HEK293T (cell line): ENCODE measurements at regions not wholly inside any gene's neighbourhood (a gene's known extent, or its start where the extent isn't known, plus 50 kb on each side); places are given as distances from the start of the nearest gene placed in this dataset.

ENCODE experiments used
- ARNT ChIP-seq: fragments of 450-650 bp; IDR thresholded peaks from 2 replicates; pipeline ENCODE4 v1.6.1; 2017; ENCODE audit warnings: mild to moderate bottlenecking
- BHLHE40 ChIP-seq: fragments of 450-650 bp; IDR thresholded peaks from 2 replicates; pipeline ENCODE4 v1.6.1; 2016; ENCODE audit warnings: mild to moderate bottlenecking, moderate library complexity, borderline replicate concordance
- FOXA1 ChIP-seq: fragments of 450-650 bp; IDR thresholded peaks from 2 replicates; pipeline ENCODE4 v1.6.1; 2016; ENCODE audit warnings: mild to moderate bottlenecking
- FOXM1 ChIP-seq: fragments of 450-650 bp; IDR thresholded peaks from 2 replicates; pipeline ENCODE4 v1.6.1; 2017; ENCODE audit warnings: mild to moderate bottlenecking, borderline replicate concordance
- HDGF ChIP-seq: fragments of 450-650 bp; IDR thresholded peaks from 2 replicates; pipeline ENCODE4 v1.6.1; 2017; ENCODE audit warnings: antibody characterized with exemption, borderline replicate concordance
- L3MBTL2 ChIP-seq: fragments of 450-650 bp; conservative IDR thresholded peaks from 2 replicates; pipeline ENCODE4 v1.6.1; 2016; ENCODE audit warnings: mild to moderate bottlenecking
- SUZ12 ChIP-seq: fragments of 450-650 bp; IDR thresholded peaks from 2 replicates; pipeline ENCODE4 v1.6.1; 2016; ENCODE audit warnings: mild to moderate bottlenecking
- TARDBP ChIP-seq: fragments of 450-650 bp; IDR thresholded peaks from 2 replicates; pipeline ENCODE4 v1.6.1; 2016

DNA sequence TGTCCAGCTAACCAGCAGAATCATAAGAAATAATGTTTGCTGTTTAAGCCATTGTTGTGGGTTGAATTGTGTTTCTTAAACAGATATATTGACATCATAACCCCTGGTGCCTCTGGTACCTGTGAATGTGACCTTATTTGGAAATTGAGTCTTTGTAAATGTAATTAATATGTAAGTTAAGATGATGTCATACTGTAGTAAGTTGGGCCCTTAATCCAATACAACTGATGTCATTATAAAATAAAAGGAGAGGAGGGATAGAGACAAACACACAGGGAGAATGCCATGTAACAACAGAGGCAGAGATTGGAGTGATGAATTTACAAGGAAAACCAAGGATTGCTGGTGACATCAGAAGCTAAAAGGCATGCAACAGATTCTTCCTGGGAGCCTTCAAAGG is 141.4 kb downstream of the ZIC3 start:
- TF ChIP-seq FOXA1 (no peak), SUZ12 (no peak), TARDBP (no peak), FOXM1 (no peak), BHLHE40 (no peak), L3MBTL2 (no peak), ARNT (no peak), HDGF (no peak)
